Kidney capillary endothelial cell (primary cell): ENCODE measurements at regions not wholly inside any gene's neighbourhood (a gene's known extent, or its start where the extent isn't known, plus 50 kb on each side); places are given as distances from the start of the nearest gene placed in this dataset.
"Not testable (repeated sequence)": the region's sequence is repeated elsewhere in the genome, so short reads cannot be mapped to it uniquely, and the experiment has no call there.

Experiments
- DNase-seq: peaks from one replicate; pipeline ENCODE4 v3.0.0-alpha.2; 2018; ENCODE audit warnings: low spot score

GRCh38 chr19:28685802-28686201 is 527.1 kb downstream of the UQCRFS1 start:
- no peak for DNase-seq

GRCh38 chr19:28685077-28685476 is 527.9 kb downstream of the UQCRFS1 start:
- DNase-seq, result not testable (repeated sequence)

- no peak for DNase-seq
These were observed 532.8 kb downstream of the UQCRFS1 start for GRCh38 chr19:28680111-28680510.

GRCh38 chr19:28670836-28671235 is 542.1 kb downstream of the UQCRFS1 start:
- no peak for DNase-seq

- no peak for DNase-seq
These were observed 543.1 kb downstream of the UQCRFS1 start for GRCh38 chr19:28669804-28670203.

- no peak for DNase-seq
These were observed 545.5 kb downstream of the UQCRFS1 start for GRCh38 chr19:28667348-28667977.

- DNase-seq, result no peak
These were observed 547.2 kb downstream of the UQCRFS1 start for GRCh38 chr19:28665748-28666147.

- no peak for DNase-seq
These were observed 556.3 kb downstream of the UQCRFS1 start for GRCh38 chr19:28656644-28657043.

- no peak for DNase-seq
These were observed 557.9 kb downstream of the UQCRFS1 start for GRCh38 chr19:28655054-28655453.

- DNase-seq, result no peak
These were observed 560.2 kb downstream of the UQCRFS1 start for GRCh38 chr19:28652765-28653164.

GRCh38 chr19:28646629-28647028 is 566.3 kb downstream of the UQCRFS1 start:
- no peak for DNase-seq

- DNase-seq, result no peak
These were observed 568.7 kb downstream of the UQCRFS1 start for GRCh38 chr19:28644169-28644775.

GRCh38 chr19:28642787-28643683 is 569.9 kb downstream of the UQCRFS1 start:
- no peak for DNase-seq

GRCh38 chr19:28641395-28641794 is 571.6 kb downstream of the UQCRFS1 start:
- DNase-seq, result no peak

- DNase-seq, result no peak
These were observed 572.4 kb downstream of the UQCRFS1 start for GRCh38 chr19:28640506-28640905.

- no peak for DNase-seq
These were observed 574.5 kb downstream of the UQCRFS1 start for GRCh38 chr19:28638445-28638844.

GRCh38 chr19:28636706-28637105 is 576.2 kb downstream of the UQCRFS1 start:
- no peak for DNase-seq

GRCh38 chr19:28636016-28636629 is 576.8 kb downstream of the UQCRFS1 start:
- DNase-seq, result no peak

- no peak for DNase-seq
These were observed 578.1 kb downstream of the UQCRFS1 start for GRCh38 chr19:28634837-28635236.

GRCh38 chr19:28634019-28634328 is 579.0 kb downstream of the UQCRFS1 start:
- no peak for DNase-seq

GRCh38 chr19:28633319-28634018 is 579.5 kb downstream of the UQCRFS1 start:
- DNase-seq, result peak; percentile 69
